ENCODE measurements at regions not wholly inside any gene's neighbourhood (a gene's known extent, or its start where the extent isn't known, plus 50 kb on each side); places are given as distances from the start of the nearest gene placed in this dataset.

- DNase-seq (ENCODE audit: low read depth, low spot score): no peak
- no peak overlapping the region for H3K4me3 ChIP-seq (ENCODE audit: low read length)
Observed at GRCh38 chrY:8151561-8151960, 1185.7 kb upstream of the TSPY4 start.

- H3K4me3 ChIP-seq (ENCODE audit: low read length): no peak overlapping the region
- no peak for DNase-seq (ENCODE audit: low read depth, low spot score)
Observed at GRCh38 chrY:8128578-8128977, 1208.7 kb upstream of the TSPY4 start.

- H3K4me3 ChIP-seq (ENCODE audit: low read length): no peak overlapping the region
- no peak for DNase-seq (ENCODE audit: low read depth, low spot score)
Observed at GRCh38 chrY:8125907-8126571, 1211.2 kb upstream of the TSPY4 start.

GRCh38 chrY:8121825-8122224 lies 1210.3 kb upstream of the AMELY start:
- no peak for DNase-seq (ENCODE audit: low read depth, low spot score)
- no peak overlapping the region for H3K4me3 ChIP-seq (ENCODE audit: low read length)

GRCh38 chrY:8094429-8094828 lies 1182.9 kb upstream of the AMELY start:
- H3K4me3 ChIP-seq (ENCODE audit: low read length): no peak overlapping the region
- DNase-seq (ENCODE audit: low read depth, low spot score): no peak

- no peak overlapping the region for H3K4me3 ChIP-seq (ENCODE audit: low read length)
- no peak for DNase-seq (ENCODE audit: low read depth, low spot score)
Observed at GRCh38 chrY:8092926-8093325, 1181.4 kb upstream of the AMELY start.

- H3K4me3 ChIP-seq (ENCODE audit: low read length): no peak overlapping the region
- no peak for DNase-seq (ENCODE audit: low read depth, low spot score)
Observed at GRCh38 chrY:8085925-8086324, 1174.4 kb upstream of the AMELY start.

- no peak overlapping the region for H3K4me3 ChIP-seq (ENCODE audit: low read length)
- DNase-seq (ENCODE audit: low read depth, low spot score): no peak
Observed at GRCh38 chrY:8084192-8084591, 1172.6 kb upstream of the AMELY start.

- no peak for DNase-seq (ENCODE audit: low read depth, low spot score)
- H3K4me3 ChIP-seq (ENCODE audit: low read length): no peak overlapping the region
Observed at GRCh38 chrY:8081151-8081550, 1169.6 kb upstream of the AMELY start.

- no peak overlapping the region for H3K4me3 ChIP-seq (ENCODE audit: low read length)
- DNase-seq (ENCODE audit: low read depth, low spot score): no peak
Observed at GRCh38 chrY:8065220-8065619, 1153.7 kb upstream of the AMELY start.

- H3K4me3 ChIP-seq (ENCODE audit: low read length): no peak overlapping the region
- DNase-seq (ENCODE audit: low read depth, low spot score): no peak
Observed at GRCh38 chrY:8064500-8064899, 1152.9 kb upstream of the AMELY start.

- no peak for DNase-seq (ENCODE audit: low read depth, low spot score)
Observed at GRCh38 chrY:8063973-8064372, 1152.4 kb upstream of the AMELY start.

GRCh38 chrY:8058613-8059012 lies 1147.1 kb upstream of the AMELY start:
- H3K4me3 ChIP-seq (ENCODE audit: low read length): no peak overlapping the region
- no peak for DNase-seq (ENCODE audit: low read depth, low spot score)

More at GRCh38 chrY:8063973-8064372, 1152.4 kb upstream of the AMELY start:
- H3K4me3 ChIP-seq (ENCODE audit: low read length): no peak overlapping the region

GRCh38 chrY:8051340-8051739 lies 1139.8 kb upstream of the AMELY start:
- DNase-seq (ENCODE audit: low read depth, low spot score): no peak

GRCh38 chrY:8041238-8041637 lies 1129.7 kb upstream of the AMELY start:
- no peak for DNase-seq (ENCODE audit: low read depth, low spot score)
- H3K4me3 ChIP-seq (ENCODE audit: low read length): no peak overlapping the region

More at GRCh38 chrY:8051340-8051739, 1139.8 kb upstream of the AMELY start:
- no peak overlapping the region for H3K4me3 ChIP-seq (ENCODE audit: low read length)

GRCh38 chrY:8036563-8036962 lies 1125.0 kb upstream of the AMELY start:
- H3K4me3 ChIP-seq (ENCODE audit: low read length): no peak overlapping the region
- no peak for DNase-seq (ENCODE audit: low read depth, low spot score)

GRCh38 chrY:8035653-8036052 lies 1124.1 kb upstream of the AMELY start:
- no peak for DNase-seq (ENCODE audit: low read depth, low spot score)
- H3K4me3 ChIP-seq (ENCODE audit: low read length): no peak overlapping the region

GRCh38 chrY:8034673-8035072 lies 1123.1 kb upstream of the AMELY start:
- no peak for DNase-seq (ENCODE audit: low read depth, low spot score)
- H3K4me3 ChIP-seq (ENCODE audit: low read length): no peak overlapping the region

- no peak overlapping the region for H3K4me3 ChIP-seq (ENCODE audit: low read length)
- no peak for DNase-seq (ENCODE audit: low read depth, low spot score)
Observed at GRCh38 chrY:8033200-8033599, 1121.6 kb upstream of the AMELY start.

- H3K4me3 ChIP-seq (ENCODE audit: low read length): no peak overlapping the region
- DNase-seq (ENCODE audit: low read depth, low spot score): no peak
Observed at GRCh38 chrY:8020540-8020939, 1109.0 kb upstream of the AMELY start.

- no peak overlapping the region for H3K4me3 ChIP-seq (ENCODE audit: low read length)
- no peak for DNase-seq (ENCODE audit: low read depth, low spot score)
Observed at GRCh38 chrY:8011515-8011914, 1100.0 kb upstream of the AMELY start.
